ENCODE measurements at regions not wholly inside any gene's neighbourhood (a gene's known extent, or its start where the extent isn't known, plus 50 kb on each side); places are given as distances from the start of the nearest gene placed in this dataset.
"Not testable (repeated sequence)": the region's sequence is repeated elsewhere in the genome, so short reads cannot be mapped to it uniquely, and the experiment has no call there.

DNA sequence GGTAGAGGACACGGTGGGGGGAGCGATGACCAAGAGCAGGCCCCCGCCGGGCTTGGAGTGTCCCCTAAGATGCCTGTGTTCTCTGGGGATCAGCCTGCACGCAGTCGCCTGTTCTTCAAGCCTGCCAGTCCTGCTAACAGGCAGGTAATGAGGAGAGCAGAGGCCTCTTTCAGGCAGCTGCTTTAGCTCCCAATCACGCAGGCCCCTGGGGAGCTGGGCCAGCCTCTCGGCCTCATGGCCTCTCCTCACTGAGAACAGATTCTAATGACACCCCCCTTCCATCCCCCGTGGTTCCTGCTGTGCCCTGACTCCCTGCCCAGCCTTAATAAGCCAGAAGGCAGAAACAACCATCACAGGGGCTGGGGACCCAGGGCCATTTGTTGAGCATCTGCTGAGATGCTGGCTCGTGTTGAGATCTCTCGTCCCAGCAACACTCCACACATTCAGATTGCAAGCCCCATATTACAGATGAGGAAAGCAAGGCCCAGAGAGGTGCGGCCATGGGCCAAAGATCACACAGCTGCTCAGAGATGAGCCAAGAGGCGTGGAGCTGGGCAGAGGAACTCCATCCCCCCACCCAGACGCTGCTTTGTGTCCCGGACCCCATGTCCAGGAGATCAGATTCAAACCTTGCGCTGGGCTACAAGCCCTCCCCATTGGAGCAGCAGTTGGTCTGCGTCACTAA, 71.6 kb upstream of the CASZ1 start:
- no peak for DNase-seq (ENCODE audit: low read depth)

DNA sequence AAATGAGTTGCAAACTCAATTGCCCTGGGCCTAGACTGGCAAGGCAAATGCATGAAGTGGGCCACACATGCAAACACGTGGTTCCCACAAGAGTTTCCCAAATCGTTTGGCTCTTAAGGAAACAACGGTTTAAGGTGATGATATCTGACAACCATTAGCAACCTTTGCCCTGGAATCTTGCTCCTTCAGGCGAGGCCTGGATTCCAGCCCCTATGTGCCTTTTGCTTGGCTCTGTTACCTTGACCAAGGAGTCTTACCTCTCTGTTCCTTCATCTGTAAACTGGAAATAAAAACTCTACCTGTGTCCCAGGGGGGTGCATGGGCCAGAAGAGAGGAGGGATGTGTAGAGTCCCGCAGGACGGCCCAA, 72.1 kb upstream of the CASZ1 start:
- DNase-seq (ENCODE audit: low read depth) = no peak

GRCh38 chr1:10869933-10870332, 73.5 kb upstream of the CASZ1 start:
- no peak for DNase-seq (ENCODE audit: low read depth)

DNA sequence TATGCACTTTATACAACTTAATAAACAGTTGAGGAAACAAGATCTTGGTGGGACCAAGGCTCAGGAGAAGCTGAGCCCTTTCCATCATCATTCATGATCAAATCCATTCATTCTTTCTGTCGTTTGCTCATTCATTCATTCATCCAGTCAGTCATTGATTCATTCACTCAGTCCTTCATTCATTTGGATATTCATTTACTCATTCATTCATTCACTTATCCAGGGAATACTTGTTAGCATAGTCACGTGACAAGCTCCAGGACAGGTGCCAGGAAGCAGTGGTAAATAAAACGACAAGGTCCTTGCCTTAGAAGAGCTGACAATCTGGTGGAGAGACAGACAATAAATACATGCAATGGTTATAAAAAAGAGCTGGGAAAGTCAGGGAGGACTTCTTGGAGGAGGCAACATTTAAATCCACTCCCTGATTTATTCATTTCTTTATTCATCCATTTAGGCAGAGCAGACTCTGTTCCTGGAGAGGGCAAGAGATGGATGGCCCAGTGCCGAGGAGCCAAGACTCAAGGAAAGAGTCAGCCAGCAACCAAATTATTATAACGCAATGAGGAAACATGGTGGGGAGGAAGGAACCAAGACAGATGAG, 74.1 kb upstream of the CASZ1 start:
- DNase-seq (ENCODE audit: low read depth) = no peak

DNA sequence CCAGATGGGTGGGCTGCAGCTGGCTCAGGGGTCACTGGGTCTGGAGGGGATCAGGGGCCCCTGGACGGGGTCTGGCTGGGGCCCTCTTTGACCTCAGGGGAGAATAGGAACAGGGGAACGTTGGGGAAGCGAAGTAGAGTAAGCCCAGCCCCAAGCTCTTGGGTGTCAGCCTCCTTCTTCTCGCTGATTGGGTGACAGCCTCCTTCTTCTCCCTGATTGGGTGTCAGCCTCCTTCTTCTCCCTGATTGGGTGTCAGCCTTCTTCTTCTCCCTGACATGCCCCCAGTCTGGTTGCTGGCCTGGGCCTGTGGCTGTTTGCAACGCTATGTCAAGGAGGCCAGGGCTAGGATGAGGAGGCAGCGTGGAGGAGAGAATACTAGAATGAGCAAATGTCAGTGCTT, 76.7 kb upstream of the CASZ1 start:
- DNase-seq (ENCODE audit: low read depth) = no peak

GRCh38 chr1:10874351-10874750, 77.9 kb upstream of the CASZ1 start:
- no peak for DNase-seq (ENCODE audit: low read depth)

DNA sequence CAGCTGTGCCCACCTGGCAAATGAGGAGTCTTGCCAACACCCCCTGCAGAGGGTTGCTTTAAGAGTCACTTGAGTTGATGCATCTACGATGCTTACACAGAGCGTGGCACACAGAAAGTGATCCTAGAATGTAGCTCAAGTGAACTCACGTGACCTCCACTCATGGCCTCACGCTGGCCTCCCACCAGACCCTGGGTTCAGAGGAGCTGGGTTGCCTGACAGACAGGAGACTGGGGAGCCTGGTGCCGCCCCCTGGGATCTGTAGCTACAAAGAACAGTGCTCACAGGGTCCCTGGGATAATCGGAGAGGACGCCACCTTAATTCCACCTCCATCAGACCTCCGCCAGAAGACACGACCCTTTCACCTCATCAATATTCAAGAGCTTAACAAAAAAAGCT, 81.4 kb upstream of the CASZ1 start:
- DNase-seq (ENCODE audit: low read depth) = no peak

DNA sequence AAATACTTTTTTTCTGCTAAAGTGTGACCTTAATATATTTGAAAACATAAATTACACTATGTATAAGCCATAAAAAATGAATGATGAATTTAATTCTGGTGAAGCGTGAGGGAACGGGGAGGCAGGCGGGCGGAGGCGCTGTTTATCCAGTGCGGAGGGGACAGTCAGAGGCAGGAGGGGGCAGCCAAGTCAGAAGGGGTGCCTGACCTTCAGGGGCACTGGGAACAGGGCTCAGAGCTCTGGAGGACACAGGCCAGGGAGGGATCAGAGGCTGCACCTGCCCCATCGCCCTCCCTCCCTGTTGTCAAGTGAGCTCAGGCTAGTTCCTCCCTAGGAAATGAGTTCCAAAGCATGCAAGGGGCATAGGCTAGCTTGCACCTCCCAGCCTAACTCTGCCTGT, 82.0 kb upstream of the CASZ1 start:
- DNase-seq (ENCODE audit: low read depth) = no peak

GRCh38 chr1:10880063-10880462, 83.6 kb upstream of the CASZ1 start:
- no peak for DNase-seq (ENCODE audit: low read depth)

GRCh38 chr1:10881046-10881445, 84.6 kb upstream of the CASZ1 start:
- no peak for DNase-seq (ENCODE audit: low read depth)

DNA sequence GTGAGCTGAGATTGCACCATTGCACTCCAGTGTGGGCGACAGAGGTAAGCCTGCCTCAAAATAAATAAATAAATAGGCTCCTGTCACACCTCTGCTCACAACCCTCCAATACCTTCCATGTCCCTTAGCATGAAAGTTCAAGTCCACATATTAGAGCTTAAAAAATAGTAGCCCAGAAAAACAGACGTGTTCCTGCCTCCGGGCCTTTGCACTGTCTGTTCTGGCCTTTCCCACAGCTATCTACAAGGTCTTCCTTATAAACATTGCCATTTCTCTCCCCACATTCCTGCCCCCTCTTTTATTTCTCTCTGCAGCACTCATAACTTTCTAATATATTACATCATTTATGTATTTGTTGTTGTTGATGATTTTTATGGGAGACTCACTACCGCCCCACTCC, 85.6 kb upstream of the CASZ1 start:
- DNase-seq (ENCODE audit: low read depth) = no peak

GRCh38 chr1:10887032-10887431, 90.6 kb upstream of the CASZ1 start:
- DNase-seq (ENCODE audit: low read depth) = not testable (repeated sequence)

DNA sequence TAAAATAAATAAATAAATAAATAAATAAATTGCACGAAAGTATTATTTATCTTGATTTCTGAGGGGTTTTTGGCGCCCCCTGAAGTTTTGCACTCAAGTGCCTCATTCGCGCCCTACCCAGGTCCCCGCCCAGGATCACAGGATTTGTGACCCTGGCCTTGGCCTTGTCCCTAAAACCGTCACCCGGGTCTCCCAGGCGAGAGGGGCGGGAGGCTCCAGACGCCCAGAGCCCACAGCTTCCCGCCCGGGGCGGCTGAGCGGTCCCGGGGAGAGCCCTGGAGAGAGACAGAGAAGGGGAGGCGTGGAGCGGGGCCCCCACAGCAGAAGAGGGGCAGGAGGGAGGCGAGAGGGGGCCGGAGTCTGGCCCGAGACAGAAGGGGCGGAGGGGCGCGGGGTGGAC, 91.8 kb upstream of the CASZ1 start:
- no peak for DNase-seq (ENCODE audit: low read depth)

GRCh38 chr1:10888791-10889649, 92.6 kb upstream of the CASZ1 start:
- no peak for DNase-seq (ENCODE audit: low read depth)

DNA sequence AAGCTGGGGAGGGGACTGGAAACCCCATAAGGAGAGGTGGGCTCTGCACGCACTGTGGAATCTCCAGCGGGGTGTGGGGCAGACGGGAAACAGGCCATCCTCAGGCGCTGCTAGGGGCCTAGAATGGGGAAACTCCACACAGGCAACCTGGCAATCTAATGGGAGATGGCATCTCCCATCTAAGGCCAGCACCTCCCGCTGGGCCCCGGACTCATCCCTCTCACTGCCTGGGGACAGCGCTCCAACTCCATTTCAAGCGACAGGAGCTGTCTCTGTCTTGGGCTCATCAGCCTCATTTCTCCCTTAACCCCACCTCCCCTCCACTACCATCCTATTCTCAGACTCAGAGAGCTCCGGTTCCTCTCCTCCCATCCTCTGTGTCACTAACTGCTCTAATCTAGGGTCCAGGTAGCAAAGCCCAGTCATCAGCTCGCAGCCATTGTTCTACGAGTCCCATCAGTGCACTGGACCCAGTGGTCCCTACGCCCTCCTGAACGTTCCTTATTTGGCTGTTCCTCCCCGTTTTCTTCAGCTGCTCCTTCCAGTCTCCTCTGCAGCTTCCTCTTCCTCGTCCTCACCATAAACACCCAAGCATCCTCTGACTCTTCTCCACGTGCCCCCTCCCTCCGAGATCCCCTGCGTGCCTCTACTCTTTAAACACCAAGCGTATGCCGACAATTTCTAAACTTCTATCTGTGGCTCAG, 93.4 kb upstream of the CASZ1 start:
- no peak for DNase-seq (ENCODE audit: low read depth)

DNA sequence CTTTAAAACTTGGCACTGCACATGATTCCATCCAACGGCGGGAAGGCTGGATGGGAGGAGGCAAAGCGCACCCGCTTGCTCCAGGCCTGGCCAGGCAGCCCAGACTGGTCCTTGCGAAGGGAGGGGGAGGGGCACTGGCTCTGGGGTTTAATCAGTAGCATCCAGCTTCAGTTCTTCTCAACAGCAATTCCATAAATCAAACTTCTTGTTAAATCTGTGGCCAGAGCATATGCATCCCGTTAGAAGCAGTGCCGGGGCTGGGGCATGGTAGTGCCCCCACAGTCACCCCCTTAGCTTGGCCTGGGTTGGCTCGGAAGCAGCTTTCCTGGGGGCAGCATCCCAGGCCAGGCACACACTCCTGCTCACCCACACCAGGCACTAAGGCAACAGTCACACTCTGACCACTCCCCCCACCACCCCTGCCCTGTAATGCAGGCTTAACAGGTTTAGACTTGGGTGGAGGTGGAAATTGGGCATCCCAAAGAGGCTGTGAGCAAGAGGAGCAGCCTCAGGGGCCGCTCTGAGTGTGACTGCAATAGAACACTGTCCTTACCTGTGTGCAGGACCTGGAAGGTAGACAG, 94.1 kb upstream of the CASZ1 start:
- DNase-seq (ENCODE audit: low read depth) = no peak

DNA sequence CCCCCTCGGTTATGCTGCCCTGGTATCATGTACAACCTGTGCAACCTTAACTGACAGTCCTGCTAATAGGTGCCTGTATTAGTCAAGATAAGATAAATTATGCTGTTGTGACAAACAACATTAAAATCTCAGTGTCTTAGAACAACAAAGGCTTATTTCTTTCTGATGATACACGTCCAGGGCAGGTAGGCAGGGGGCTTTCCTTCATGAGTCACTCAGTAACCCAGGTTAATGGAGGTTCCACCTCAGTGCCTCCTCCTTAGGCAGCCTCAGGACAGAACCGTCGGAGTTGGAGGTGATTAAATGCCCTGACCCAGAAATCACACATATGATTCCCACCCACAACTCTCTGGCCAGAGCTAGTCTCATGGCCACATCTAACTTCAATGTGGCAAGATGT, 94.6 kb upstream of the CASZ1 start:
- no peak for DNase-seq (ENCODE audit: low read depth)

GRCh38 chr1:10892138-10893065, 96.0 kb upstream of the CASZ1 start:
- no peak for DNase-seq (ENCODE audit: low read depth)

DNA sequence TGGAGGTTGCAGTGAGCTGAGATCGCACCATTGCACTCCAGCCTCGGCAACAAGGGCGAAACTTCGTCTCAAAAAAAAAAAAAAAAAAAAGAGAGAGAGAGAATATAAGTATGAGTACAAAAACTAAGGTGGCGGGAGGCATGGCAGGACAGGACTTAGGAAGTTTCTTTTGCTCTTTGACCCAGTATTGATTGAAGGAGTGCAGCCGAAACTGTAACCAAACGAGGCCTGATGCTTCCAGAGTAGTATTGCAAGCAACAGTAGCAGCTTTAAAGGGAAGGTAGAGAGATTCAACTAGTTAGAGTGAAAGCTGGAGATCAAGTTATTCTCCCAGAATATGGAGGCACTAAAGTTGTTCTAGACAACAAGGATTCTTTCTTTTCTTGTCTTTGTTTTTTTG, 99.2 kb upstream of the CASZ1 start:
- no peak for DNase-seq (ENCODE audit: low read depth)

- no peak for DNase-seq (ENCODE audit: low read depth)
Measured at GRCh38 chr1:10896673-10897072, 100.2 kb upstream of the CASZ1 start.

- no peak for DNase-seq (ENCODE audit: low read depth)
Measured at GRCh38 chr1:10897321-10897980, 101.0 kb upstream of the CASZ1 start.
